GM19043 (cell line): ENCODE measurements at regions not wholly inside any gene's neighbourhood (a gene's known extent, or its start where the extent isn't known, plus 50 kb on each side); places are given as distances from the start of the nearest gene placed in this dataset.

Experiments used
- ATAC-seq: cut with Tn5 transposase; IDR thresholded peaks from one replicate; pipeline ENCODE4 v1.9.1; 2021; ENCODE audit warnings: low read depth; ENCODE audit not compliant: unreplicated experiment

DNA sequence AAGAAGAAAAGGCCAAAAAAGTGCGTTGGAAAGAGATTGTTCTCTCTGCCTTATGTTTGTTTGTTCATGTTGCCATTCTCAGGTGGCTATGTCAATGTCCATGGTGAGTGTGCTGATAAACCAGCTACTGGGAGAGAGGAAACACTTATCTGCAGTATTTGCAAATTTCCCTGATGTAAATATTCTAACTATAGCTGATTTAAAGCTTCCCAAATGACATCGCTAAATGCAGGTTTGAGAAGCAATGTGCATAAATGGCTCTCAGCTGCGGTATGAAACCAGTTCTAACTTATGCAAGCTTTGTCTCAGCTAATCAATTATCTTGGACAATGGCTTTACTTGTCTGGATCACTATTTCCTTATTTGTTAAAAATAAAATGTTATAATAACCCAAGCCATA lies 312.5 kb upstream of the ANO3 start:
- no peak for ATAC-seq

DNA sequence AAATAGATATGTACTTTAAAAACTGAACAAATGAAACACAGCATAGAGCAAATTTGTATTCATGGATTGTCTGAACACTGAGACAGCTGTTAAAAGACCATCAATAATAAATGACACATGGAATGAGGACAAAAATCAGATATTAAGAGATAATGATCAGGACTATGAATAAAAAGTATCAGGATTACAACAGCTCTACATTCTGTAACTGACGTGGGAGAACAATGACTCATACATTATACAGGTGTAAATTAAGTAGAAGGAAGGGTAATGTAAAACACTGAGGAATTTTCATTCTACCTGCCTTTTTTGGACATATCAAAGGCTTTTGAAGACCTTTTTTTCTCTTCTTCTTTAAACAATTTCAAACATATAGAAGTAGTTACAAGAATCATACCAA lies 310.9 kb upstream of the ANO3 start:
- no peak for ATAC-seq

DNA sequence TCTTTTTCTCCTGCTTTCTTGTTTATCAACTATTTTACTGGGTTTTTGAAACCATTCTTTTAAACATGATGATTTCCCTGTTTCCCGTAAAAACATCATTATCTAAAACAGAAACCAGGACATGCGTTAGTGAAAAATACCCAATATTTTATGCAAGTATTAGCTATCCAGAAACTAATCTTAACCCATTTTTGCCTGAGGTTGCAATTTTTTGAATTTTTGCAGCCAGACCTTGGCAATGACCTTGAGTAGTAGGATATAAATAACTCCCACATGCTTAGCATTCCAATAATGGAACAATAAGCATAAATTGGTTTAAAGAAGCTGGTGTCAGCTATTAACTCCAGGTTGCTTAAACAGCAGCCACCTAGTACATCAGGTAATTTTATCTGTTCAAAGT lies 308.9 kb upstream of the ANO3 start:
- ATAC-seq, result no peak

GRCh38 chr11:26025676-26026075 lies 306.3 kb upstream of the ANO3 start:
- ATAC-seq, result no peak

DNA sequence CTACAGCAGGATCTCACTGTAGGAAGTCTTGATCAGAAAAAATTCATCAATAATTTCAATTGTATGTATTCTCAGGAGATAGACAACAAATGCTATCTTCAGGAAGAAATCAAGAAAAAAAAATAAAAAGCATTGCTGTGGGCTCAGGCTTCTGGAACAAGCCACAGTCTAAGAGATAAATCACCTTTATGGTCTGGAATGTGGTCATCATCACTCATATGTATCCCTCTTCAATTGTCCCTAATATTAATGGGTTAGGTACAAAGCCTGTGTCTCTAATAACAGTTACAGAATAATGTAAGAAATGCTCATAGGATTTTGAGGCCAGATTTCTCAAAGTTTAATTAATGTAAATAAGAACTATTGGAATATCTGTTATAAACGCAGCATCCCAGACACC lies 305.9 kb upstream of the ANO3 start:
- ATAC-seq, result no peak

- ATAC-seq, result peak; percentile 46
These were observed 304.0 kb upstream of the ANO3 start for GRCh38 chr11:26027887-26028286.

GRCh38 chr11:26028393-26028911 lies 303.5 kb upstream of the ANO3 start:
- peak; percentile 51 for ATAC-seq

- ATAC-seq, result no peak
These were observed 301.5 kb upstream of the ANO3 start for GRCh38 chr11:26030399-26030798.

DNA sequence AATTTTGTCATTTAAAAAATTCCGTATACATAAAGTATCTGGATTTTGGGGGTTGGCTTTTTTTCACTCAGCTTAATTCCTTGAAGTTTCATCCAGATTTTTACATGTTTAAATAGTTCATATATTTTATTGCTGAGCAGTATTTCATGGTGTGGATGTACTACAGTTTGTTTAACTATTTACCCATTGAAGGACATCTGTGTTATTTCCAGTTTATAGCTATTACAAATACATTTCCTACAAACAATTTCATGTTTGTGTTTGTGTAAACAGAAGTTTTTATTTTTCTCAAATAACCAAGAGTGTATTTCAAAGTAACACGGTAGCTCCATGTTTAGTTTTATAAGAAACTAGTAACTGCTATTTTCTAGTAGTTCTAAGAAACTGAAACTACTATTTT lies 299.7 kb upstream of the ANO3 start:
- ATAC-seq, result no peak

DNA sequence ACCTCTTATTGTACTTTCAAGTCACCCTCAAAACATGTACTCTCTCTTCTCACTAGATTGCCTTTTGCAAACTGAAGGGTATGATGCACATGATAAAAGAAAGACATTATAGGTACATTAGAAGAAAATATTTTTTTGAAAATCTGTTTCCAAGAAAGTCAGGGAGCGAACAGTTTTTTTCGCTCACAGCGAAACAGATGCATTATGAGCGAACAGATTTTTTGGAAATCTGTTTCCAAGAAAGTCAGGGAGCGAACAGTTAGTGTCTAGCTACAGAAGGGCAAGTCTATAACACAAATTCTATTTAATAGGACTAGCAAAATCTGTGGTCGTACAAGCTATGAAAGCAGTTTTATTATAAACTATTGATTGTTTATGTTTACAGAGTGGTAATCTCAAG lies 296.2 kb upstream of the ANO3 start:
- no peak for ATAC-seq

- peak; percentile 34 for ATAC-seq
These were observed 294.2 kb upstream of the ANO3 start for GRCh38 chr11:26037716-26038115.

- ATAC-seq, result no peak
These were observed 291.6 kb upstream of the ANO3 start for GRCh38 chr11:26040339-26040738.

GRCh38 chr11:26042113-26042512 lies 289.8 kb upstream of the ANO3 start:
- ATAC-seq, result no peak

- ATAC-seq, result peak; percentile 84
These were observed 288.3 kb upstream of the ANO3 start for GRCh38 chr11:26043665-26044064.

GRCh38 chr11:26044389-26044788 lies 287.5 kb upstream of the ANO3 start:
- ATAC-seq, result no peak

GRCh38 chr11:26045082-26045481 lies 286.8 kb upstream of the ANO3 start:
- ATAC-seq, result no peak

GRCh38 chr11:26048271-26048670 lies 283.7 kb upstream of the ANO3 start:
- no peak for ATAC-seq

GRCh38 chr11:26053966-26054365 lies 278.0 kb upstream of the ANO3 start:
- no peak for ATAC-seq

GRCh38 chr11:26062660-26063059 lies 269.3 kb upstream of the ANO3 start:
- ATAC-seq, result no peak

DNA sequence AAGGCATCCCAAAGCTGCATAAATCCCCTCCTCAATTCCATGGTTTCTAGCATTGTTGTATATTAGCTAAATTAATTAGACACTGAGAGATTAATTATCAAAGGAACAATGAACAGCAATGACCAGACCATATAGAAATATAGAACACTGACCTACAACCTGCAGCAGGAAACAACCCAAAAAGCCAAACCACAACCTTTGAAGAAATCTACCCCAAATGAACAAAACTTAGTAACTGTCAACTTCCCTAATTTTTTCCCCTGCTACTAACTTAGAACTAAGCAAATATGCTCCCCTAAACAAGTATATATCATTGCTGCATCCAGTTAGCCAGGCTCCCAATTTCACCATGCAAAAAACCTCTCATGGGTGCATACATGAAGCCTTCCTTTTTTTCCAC lies 268.0 kb upstream of the ANO3 start:
- ATAC-seq, result no peak

- no peak for ATAC-seq
These were observed 266.0 kb upstream of the ANO3 start for GRCh38 chr11:26065944-26066343.

- ATAC-seq, result no peak
These were observed 261.1 kb upstream of the ANO3 start for GRCh38 chr11:26070714-26071380.
